Naive thymus-derived CD8-positive, alpha-beta T cell (primary cell): ENCODE measurements at regions not wholly inside any gene's neighbourhood (a gene's known extent, or its start where the extent isn't known, plus 50 kb on each side); places are given as distances from the start of the nearest gene placed in this dataset.

Source experiments
- ATAC-seq, 2 donors: fragments of 150-1000 bp; cut with Tn5 transposase in 1 of 2; sonication (Bioruptor Pico), chemical (Tn5 transposase) in 1 of 2; 1 replicate in 1 of 2; 2 replicates in 1 of 2; pipeline ENCODE4 v1.10.0; 2021; ENCODE audit warnings: mild to moderate bottlenecking in 2 of 2, moderate library complexity in 2 of 2
- POLR2A ChIA-PET: fragments of 350-600 bp; sonication (Branson Sonifier 250); formaldehyde crosslinking; loops from one replicate; lab custom pipeline; 2021; ENCODE audit warnings: antibody characterized with exemption; lab: Charles Lee
- DNase-seq, 10 donors: peaks; one replicate each; pipeline versions ENCODE4 v3.0.0 to v3.0.0-alpha.2; 2020 to 2022
- H3K27ac Mint-ChIP-seq, 10 donors: one replicate each; pipeline ENCODE4 v1.8.0; 2020 to 2022; ENCODE audit warnings: mild to moderate bottlenecking in 10 of 10, mixed read lengths in 10 of 10, moderate library complexity in 4 of 10, inconsistent platforms in 1 of 10
- H3K27me3 Mint-ChIP-seq, 5 donors: one replicate each; pipeline ENCODE4 v1.8.0; 2021 to 2022; ENCODE audit warnings: mixed read lengths in 5 of 5
- H3K36me3 Mint-ChIP-seq, 3 donors: one replicate each; pipeline ENCODE4 v1.8.0; 2020 to 2022; ENCODE audit warnings: mixed read lengths in 3 of 3, mild to moderate bottlenecking in 2 of 3, inconsistent platforms in 1 of 3
- H3K4me1 Mint-ChIP-seq, 4 donors: one replicate each; pipeline ENCODE4 v1.8.0; 2021 to 2022; ENCODE audit warnings: mixed read lengths in 4 of 4
- H3K4me3 Mint-ChIP-seq, 10 donors: one replicate each; pipeline ENCODE4 v1.8.0; 2020 to 2022; ENCODE audit warnings: mild to moderate bottlenecking in 10 of 10, mixed read lengths in 10 of 10, moderate library complexity in 6 of 10, inconsistent platforms in 1 of 10
- H3K9me3 Mint-ChIP-seq, 9 donors: one replicate each; pipeline ENCODE4 v1.8.0; 2020 to 2022; ENCODE audit warnings: mixed read lengths in 9 of 9, mild to moderate bottlenecking in 3 of 9, inconsistent platforms in 1 of 9, moderate library complexity in 1 of 9

DNA sequence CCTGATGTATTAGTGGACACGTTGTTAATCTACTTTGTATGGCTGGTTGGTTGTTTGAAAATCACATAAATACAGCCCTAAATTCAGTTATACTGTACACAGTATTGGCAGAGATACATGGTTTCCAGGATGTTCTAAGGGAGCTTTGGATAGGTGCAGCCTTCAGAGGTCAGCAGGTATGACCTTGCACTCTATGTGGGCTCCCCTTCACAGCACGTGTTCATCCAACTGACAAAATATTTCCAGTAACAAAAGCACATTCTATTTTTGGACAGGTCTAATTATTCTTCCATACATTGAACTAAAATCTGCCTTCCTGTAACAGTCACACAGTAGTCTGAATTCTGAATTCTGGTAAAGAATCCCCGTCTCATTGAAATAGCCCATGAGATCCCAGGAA, 92.8 kb upstream of the RAPGEF2 start:
- no peaks in the 10 kb centered on the region for H3K36me3 Mint-ChIP-seq
- peaks cover 0 to 8% (median 3%) of the 10 kb centered on the region in 5 donors for H3K27me3 Mint-ChIP-seq
- no peak overlapping the region for H3K4me3 Mint-ChIP-seq
- no peak for DNase-seq
- no peaks in the 10 kb centered on the region for H3K9me3 Mint-ChIP-seq
- no peak for ATAC-seq
- POLR2A ChIA-PET, result no interaction called here
- peaks cover 0 to 2% (median under 1%) of the 10 kb centered on the region in 4 donors for H3K4me1 Mint-ChIP-seq
- no peak overlapping the region for H3K27ac Mint-ChIP-seq

- H3K4me3 Mint-ChIP-seq, result no peak overlapping the region
- no peak overlapping the region for H3K27ac Mint-ChIP-seq
- peaks cover 0 to 8% (median 3%) of the 10 kb centered on the region in 5 donors for H3K27me3 Mint-ChIP-seq
- H3K36me3 Mint-ChIP-seq, result no peaks in the 10 kb centered on the region
- POLR2A ChIA-PET, result no interaction called here
- no peak for ATAC-seq
- no peak for DNase-seq
- H3K4me1 Mint-ChIP-seq, result peaks cover 0 to 2% (median under 1%) of the 10 kb centered on the region in 4 donors
- no peaks in the 10 kb centered on the region for H3K9me3 Mint-ChIP-seq
Measured at GRCh38 chr4:159010563-159011260, 92.2 kb upstream of the RAPGEF2 start.

DNA sequence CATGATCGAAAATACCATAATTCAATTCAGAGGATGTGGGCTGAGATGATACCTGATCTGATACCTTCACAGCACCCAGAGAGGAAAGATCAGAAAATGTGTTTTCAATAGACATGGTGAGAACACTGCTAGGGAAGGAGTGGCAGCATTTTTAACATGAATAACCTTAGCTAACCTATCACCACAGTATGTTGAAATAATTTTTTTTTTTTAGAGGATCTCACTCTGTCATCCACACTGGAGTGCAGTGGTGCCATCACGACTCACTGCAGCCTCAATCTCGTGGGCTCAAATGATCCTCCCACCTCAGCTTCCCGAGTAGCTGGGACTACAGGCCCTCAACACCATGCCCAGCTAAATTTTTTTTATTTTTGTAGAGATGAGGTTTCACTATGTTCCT, 90.5 kb upstream of the RAPGEF2 start:
- Mint-ChIP-seq H3K9me3 (no peaks in the 10 kb centered on the region), H3K4me3 (no peak overlapping the region), H3K27me3 (peaks cover 0 to 5% (median 1%) of the 10 kb centered on the region in 5 donors), H3K36me3 (no peaks in the 10 kb centered on the region), H3K4me1 (peaks cover 0 to 2% (median under 1%) of the 10 kb centered on the region in 4 donors), H3K27ac (no peak overlapping the region)
- DNase-seq, result no peak
- POLR2A ChIA-PET, result no interaction called here
- no peak for ATAC-seq

DNA sequence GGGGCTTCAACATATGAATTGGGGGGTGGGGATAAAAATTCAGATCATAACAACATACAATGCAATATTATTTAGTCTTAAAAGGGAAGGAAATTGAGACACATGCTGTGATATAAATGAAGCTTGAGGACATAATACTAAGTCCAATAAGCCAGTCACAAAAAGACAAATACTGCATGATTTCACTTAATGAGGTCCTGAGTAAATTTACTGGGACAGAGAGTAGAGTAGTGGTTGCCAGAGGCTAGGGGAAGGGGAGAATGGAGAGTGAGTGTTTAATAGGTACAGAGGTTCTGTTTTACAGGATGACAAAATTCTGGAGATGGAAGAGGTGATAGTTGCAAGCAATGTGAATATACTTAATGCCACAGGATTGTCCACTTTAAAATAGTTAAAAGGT, 89.2 kb upstream of the RAPGEF2 start:
- ATAC-seq, result no peak
- H3K36me3 Mint-ChIP-seq, result no peaks in the 10 kb centered on the region
- DNase-seq, result no peak
- H3K9me3 Mint-ChIP-seq, result no peaks in the 10 kb centered on the region
- peaks cover 0 to 7% (median 2%) of the 10 kb centered on the region in 4 donors for H3K4me1 Mint-ChIP-seq
- POLR2A ChIA-PET, result no interaction called here
- H3K27me3 Mint-ChIP-seq, result peaks cover 0 to 4% (median 1%) of the 10 kb centered on the region in 5 donors
- no peak overlapping the region for H3K27ac Mint-ChIP-seq
- H3K4me3 Mint-ChIP-seq, result no peak overlapping the region

DNA sequence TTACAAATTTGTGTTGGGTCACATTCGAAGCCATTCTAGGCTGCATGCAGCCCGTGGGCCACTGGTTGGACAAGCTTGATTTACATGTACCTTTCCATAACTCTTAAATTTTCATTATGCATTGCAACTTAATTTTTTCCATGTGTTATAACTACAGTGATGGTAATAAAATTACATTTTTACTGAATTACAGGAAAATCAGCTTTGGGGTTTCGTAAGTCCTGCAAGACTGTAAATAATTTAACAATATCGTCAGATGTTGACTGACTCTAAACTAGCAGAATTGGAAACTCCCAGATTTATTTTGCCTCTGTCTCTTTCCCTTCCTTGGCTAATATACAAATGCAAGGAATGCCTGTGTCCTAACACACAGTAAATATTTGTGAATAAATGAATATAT, 88.0 kb upstream of the RAPGEF2 start:
- POLR2A ChIA-PET, result no interaction called here
- no peak overlapping the region for H3K27ac Mint-ChIP-seq
- H3K4me1 Mint-ChIP-seq, result peaks cover 0 to 7% (median 2%) of the 10 kb centered on the region in 4 donors
- peaks cover 0 to 7% (median 3%) of the 10 kb centered on the region in 5 donors for H3K27me3 Mint-ChIP-seq
- DNase-seq (no peak), ATAC-seq (no peak)
- H3K4me3 Mint-ChIP-seq, result no peak overlapping the region
- H3K36me3 Mint-ChIP-seq, result no peaks in the 10 kb centered on the region
- H3K9me3 Mint-ChIP-seq, result no peaks in the 10 kb centered on the region

DNA sequence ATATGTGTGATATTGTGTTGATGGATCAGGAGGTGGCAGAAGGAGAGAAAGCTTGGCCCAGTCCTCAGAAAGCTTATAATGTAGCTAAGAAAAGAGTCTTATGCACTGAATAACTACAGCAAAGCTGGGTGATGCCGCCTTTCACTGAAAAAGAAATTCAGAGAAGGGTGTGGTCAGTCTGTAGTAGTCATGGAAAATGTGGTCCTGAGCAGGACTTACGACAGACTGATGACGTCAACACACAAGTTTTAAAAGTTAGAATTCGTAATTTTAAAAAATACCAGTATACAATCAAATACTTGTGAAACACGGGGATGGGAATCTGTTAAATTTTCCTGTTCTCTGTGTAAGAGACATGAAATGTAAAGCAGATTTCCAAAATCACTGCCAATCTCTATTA, 87.0 kb upstream of the RAPGEF2 start:
- Mint-ChIP-seq H3K4me1 (peaks cover 0 to 7% (median 2%) of the 10 kb centered on the region in 4 donors), H3K4me3 (no peak overlapping the region), H3K36me3 (no peaks in the 10 kb centered on the region), H3K27ac (no peak overlapping the region), H3K27me3 (peaks cover 0 to 7% (median 3%) of the 10 kb centered on the region in 5 donors), H3K9me3 (no peaks in the 10 kb centered on the region)
- POLR2A ChIA-PET, result no interaction called here
- ATAC-seq (no peak), DNase-seq (no peak)

DNA sequence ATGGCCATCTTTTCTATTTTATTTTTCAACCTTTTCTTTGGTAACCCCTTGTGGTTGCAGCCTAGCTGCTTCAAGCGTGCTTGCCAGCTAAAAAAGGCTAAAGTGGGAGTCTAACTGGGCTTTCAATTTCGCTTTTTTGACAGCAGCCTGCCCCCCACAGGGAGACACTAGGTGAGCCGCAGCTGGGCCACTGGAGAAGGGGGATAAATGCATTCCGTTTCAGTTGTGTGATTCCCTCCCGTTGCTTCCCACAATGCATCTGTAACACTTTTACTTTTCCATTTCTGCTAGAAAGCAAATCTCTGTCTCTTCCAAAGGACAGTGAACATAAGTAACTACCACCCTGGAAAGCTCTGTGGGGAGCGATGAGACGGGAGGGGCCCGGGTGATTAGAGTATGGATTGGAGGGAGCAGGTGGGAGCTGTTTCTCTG, 86.3 kb upstream of the RAPGEF2 start:
- no peak for ATAC-seq
- Mint-ChIP-seq H3K27me3 (peaks cover 0 to 7% (median 3%) of the 10 kb centered on the region in 5 donors), H3K36me3 (no peaks in the 10 kb centered on the region), H3K4me1 (peaks cover 0 to 7% (median 2%) of the 10 kb centered on the region in 4 donors), H3K4me3 (no peak overlapping the region), H3K9me3 (no peaks in the 10 kb centered on the region), H3K27ac (no peak overlapping the region)
- DNase-seq, result no peak
- POLR2A ChIA-PET, result no interaction called here

- DNase-seq (no peak), ATAC-seq (no peak)
- H3K9me3 Mint-ChIP-seq, result no peaks in the 10 kb centered on the region
- peaks cover 0 to 7% (median 2%) of the 10 kb centered on the region in 5 donors for H3K27me3 Mint-ChIP-seq
- no peaks in the 10 kb centered on the region for H3K36me3 Mint-ChIP-seq
- H3K27ac Mint-ChIP-seq, result no peak overlapping the region
- peaks cover 0 to 7% (median under 1%) of the 10 kb centered on the region in 4 donors for H3K4me1 Mint-ChIP-seq
- POLR2A ChIA-PET, result no interaction called here
- no peak overlapping the region for H3K4me3 Mint-ChIP-seq
Measured at GRCh38 chr4:159017323-159018026, 85.4 kb upstream of the RAPGEF2 start.

DNA sequence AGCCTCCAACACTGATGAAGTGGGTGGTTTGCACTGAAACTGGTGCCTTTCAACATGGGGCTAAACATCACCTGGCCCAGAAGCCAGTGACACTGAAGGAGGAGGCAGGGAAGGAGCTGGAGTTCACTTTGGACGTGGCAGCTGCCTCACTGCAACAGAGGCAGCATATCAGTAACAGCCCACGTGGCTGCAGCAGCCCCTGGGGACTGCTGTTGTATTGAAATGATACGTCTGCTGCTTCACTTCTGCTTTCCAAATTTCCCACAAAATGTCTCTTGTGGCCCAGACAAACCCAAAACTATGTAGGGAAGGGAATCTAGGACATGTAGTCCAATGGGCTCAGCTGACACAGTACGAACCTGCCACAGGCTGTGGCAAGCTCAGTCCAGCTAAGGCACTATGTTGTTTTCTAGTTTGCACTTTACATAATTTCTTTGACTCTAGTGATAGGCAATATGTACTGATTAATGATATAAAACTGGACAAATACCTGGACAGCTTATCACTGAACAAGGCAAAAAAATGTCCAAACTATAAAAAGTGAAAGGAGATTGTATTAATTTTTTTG, 84.7 kb upstream of the RAPGEF2 start:
- ATAC-seq, result no peak
- POLR2A ChIA-PET, result no interaction called here
- Mint-ChIP-seq H3K4me3 (no peak overlapping the region), H3K4me1 (peaks cover 0 to 7% (median under 1%) of the 10 kb centered on the region in 4 donors), H3K36me3 (no peaks in the 10 kb centered on the region), H3K27me3 (peaks cover 0 to 7% (median 2%) of the 10 kb centered on the region in 5 donors), H3K9me3 (no peaks in the 10 kb centered on the region), H3K27ac (no peak overlapping the region)
- no peak for DNase-seq

- DNase-seq (no peak), ATAC-seq (no peak)
- POLR2A ChIA-PET, result no interaction called here
- Mint-ChIP-seq H3K27ac (no peak overlapping the region), H3K9me3 (no peaks in the 10 kb centered on the region), H3K36me3 (no peaks in the 10 kb centered on the region), H3K4me3 (no peak overlapping the region), H3K27me3 (peaks cover 0 to 5% (median 2%) of the 10 kb centered on the region in 5 donors), H3K4me1 (peaks cover 0 to 7% (median 0%) of the 10 kb centered on the region in 4 donors)
Measured at GRCh38 chr4:159019356-159019755, 83.5 kb upstream of the RAPGEF2 start.

DNA sequence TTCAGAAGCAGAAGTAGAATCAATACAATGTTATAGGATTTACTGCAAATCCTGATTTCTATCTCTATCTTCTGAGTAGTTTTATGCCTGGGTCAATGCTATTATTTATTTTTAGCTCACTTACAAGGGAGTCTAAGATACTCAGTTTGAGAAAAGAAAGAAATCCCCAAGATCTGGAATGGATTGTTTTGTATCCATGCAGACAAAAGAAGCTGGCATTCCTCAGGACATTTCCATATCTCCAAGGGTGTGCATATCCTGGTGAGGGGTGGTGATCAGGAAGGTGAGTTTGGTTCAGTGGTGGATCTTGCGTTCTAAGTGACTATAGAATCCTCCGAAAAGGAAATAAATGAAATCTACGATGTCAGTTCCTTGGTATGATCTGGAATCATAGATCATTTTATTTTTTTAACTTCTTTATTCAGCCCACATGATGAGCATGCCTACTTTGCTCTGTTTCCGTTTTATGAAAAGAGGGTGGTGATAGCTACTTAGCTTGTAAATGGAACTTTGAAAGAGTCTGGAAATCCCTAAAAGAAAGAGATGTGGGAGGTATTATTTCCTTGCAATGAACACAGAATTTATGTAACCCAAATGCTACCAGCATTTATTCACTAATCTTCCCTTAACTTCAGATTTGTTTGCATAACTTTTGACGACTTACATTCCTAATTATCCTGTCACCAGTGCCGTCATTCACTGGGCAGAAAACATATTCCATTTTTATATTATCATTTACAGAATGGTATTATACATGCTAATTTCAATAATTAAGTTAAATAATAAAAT, 81.1 kb upstream of the RAPGEF2 start:
- Mint-ChIP-seq H3K36me3 (no peaks in the 10 kb centered on the region), H3K9me3 (no peaks in the 10 kb centered on the region), H3K4me1 (peaks cover 0 to 7% (median 0%) of the 10 kb centered on the region in 4 donors), H3K27me3 (peaks cover 0 to 5% (median 2%) of the 10 kb centered on the region in 5 donors), H3K27ac (no peak overlapping the region), H3K4me3 (no peak overlapping the region)
- POLR2A ChIA-PET, result no interaction called here
- DNase-seq, result no peak
- no peak for ATAC-seq

GRCh38 chr4:159023741-159024140, 79.1 kb upstream of the RAPGEF2 start:
- Mint-ChIP-seq H3K4me1 (no peaks in the 10 kb centered on the region), H3K27ac (no peak overlapping the region), H3K9me3 (no peaks in the 10 kb centered on the region), H3K4me3 (no peak overlapping the region), H3K36me3 (no peaks in the 10 kb centered on the region), H3K27me3 (peaks cover 0 to 5% (median 0%) of the 10 kb centered on the region in 5 donors)
- ATAC-seq (no peak), DNase-seq (no peak)
- POLR2A ChIA-PET, result no interaction called here
